22Rv1 (cell line): ENCODE measurements at regions not wholly inside any gene's neighbourhood (a gene's known extent, or its start where the extent isn't known, plus 50 kb on each side); places are given as distances from the start of the nearest gene placed in this dataset.

Source experiments
- CTCF ChIP-seq: fragments of 450-650 bp; IDR thresholded peaks from 2 replicates; pipeline ENCODE4 v1.5.1; 2017; ENCODE audit warnings: mild to moderate bottlenecking
- ZFX ChIP-seq: fragments of 450-650 bp; IDR thresholded peaks from 2 replicates; pipeline ENCODE4 v1.6.1; 2017; ENCODE audit warnings: antibody characterized with exemption, borderline replicate concordance

DNA sequence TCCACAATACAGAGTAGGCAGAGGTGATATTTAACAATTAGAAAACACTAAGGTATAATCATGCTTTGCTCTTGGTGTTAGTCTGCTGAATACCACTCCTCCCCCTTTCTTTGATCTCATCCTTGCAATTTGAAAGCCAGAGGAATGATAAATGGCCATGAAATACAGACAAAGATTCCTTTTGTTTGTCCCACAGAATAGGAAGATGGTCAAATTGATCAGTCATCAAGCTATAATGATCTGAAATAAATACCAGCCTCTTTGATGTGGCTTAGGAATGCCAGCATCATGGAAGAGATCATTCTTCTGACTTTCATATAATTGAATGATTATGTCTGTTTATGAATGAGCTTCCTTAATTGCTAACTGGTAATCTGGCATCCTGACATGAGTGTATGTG is 1541.7 kb upstream of the CDH8 start:
- TF ChIP-seq CTCF (no peak), ZFX (no peak)
